Cardiac muscle cell (in vitro differentiated cells and primary cell): ENCODE measurements at regions not wholly inside any gene's neighbourhood (a gene's known extent, or its start where the extent isn't known, plus 50 kb on each side); places are given as distances from the start of the nearest gene placed in this dataset.

Experiments used
- DNase-seq, 2 donors: peaks; one replicate each; pipeline versions ENCODE4 v3.0.0 to v3.0.0-alpha.2; 2010 to 2017; ENCODE audit warnings: low read depth in 1 of 2, low spot score in 1 of 2
- H3K27ac ChIP-seq: fragments of 200-600 bp; sonication (generic); 2 replicates; pipeline ENCODE4 v1.5.1; 2016
- H3K27me3 ChIP-seq: fragments of 200-600 bp; sonication (generic); 2 replicates; pipeline ENCODE4 v1.6.0; 2016; ENCODE audit warnings: control low read depth
- H3K36me3 ChIP-seq: fragments of 200-600 bp; sonication (generic); 2 replicates; pipeline ENCODE4 v1.5.1; 2016; ENCODE audit warnings: control low read depth
- H3K4me1 ChIP-seq: fragments of 200-600 bp; sonication (generic); 2 replicates; pipeline ENCODE4 v1.8.1; 2017; ENCODE audit warnings: low read depth, mild to moderate bottlenecking, mixed run types
- H3K4me3 ChIP-seq: fragments of 200-600 bp; sonication (generic); 2 replicates; pipeline ENCODE4 v1.5.1; 2016; ENCODE audit warnings: mild to moderate bottlenecking
- H3K9me3 ChIP-seq: fragments of 200-600 bp; sonication (generic); 2 replicates; pipeline ENCODE4 v1.5.1; 2017; ENCODE audit warnings: low read depth, mild to moderate bottlenecking, control low read depth
- TF ChIP-seq, protein P1 (sequence below): IDR thresholded peaks from 2 replicates; pipeline ENCODE4 v1.5.1; 2012; ENCODE audit warnings: low read depth, mild to moderate bottlenecking, low read length

DNA sequence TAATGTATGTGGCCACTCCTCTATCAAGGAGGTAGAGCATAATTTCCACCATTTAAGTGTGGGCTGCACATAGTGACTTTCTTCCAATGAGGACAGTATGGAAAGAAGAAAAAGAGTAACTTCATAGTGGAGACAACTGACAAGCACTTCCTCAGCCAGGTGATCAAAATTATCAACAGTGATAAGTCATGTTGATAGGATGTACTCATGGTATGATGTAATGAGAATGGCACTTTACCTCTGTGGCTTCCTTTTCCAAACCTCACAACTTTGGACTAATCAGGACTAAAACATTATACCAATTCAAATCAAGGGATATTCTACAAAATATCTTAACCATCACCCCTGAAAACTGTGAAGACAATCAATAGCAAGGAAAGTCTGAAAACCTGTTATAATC, 302.3 kb upstream of the CITED2 start:
- TF ChIP-seq, protein P1, sequence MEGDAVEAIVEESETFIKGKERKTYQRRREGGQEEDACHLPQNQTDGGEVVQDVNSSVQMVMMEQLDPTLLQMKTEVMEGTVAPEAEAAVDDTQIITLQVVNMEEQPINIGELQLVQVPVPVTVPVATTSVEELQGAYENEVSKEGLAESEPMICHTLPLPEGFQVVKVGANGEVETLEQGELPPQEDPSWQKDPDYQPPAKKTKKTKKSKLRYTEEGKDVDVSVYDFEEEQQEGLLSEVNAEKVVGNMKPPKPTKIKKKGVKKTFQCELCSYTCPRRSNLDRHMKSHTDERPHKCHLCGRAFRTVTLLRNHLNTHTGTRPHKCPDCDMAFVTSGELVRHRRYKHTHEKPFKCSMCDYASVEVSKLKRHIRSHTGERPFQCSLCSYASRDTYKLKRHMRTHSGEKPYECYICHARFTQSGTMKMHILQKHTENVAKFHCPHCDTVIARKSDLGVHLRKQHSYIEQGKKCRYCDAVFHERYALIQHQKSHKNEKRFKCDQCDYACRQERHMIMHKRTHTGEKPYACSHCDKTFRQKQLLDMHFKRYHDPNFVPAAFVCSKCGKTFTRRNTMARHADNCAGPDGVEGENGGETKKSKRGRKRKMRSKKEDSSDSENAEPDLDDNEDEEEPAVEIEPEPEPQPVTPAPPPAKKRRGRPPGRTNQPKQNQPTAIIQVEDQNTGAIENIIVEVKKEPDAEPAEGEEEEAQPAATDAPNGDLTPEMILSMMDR: no peak
- Histone ChIP-seq H3K36me3 (no peaks in the 10 kb centered on the region), H3K9me3 (no peaks in the 10 kb centered on the region), H3K4me1 (peaks cover 23% of the 10 kb centered on the region), H3K27ac (no peak overlapping the region), H3K27me3 (no peaks in the 10 kb centered on the region), H3K4me3 (no peak overlapping the region)
- no peak for DNase-seq

DNA sequence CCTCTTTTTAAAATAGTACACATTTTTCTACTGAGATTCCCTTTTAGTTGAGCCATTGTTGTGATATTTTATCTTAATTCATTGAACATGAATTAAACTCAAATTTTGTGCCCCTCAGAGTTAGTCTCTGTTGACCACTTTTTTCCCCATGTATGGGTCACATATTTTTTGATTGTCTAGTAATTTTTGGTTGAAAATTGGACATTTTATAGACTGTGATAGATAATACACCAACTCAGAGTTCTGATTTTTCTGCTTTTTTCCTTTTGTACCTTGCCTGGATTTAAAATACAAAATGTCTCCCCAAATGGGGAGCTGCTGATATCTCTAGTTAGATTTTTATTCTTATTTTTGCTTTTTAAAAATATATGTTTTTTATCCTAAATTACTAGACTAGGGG, 291.8 kb upstream of the CITED2 start:
- Histone ChIP-seq H3K36me3 (no peaks in the 10 kb centered on the region), H3K27ac (no peak overlapping the region), H3K4me1 (no peaks in the 10 kb centered on the region), H3K4me3 (no peak overlapping the region), H3K9me3 (no peaks in the 10 kb centered on the region), H3K27me3 (no peaks in the 10 kb centered on the region)
- no peak for DNase-seq
- TF ChIP-seq, protein P1: no peak

DNA sequence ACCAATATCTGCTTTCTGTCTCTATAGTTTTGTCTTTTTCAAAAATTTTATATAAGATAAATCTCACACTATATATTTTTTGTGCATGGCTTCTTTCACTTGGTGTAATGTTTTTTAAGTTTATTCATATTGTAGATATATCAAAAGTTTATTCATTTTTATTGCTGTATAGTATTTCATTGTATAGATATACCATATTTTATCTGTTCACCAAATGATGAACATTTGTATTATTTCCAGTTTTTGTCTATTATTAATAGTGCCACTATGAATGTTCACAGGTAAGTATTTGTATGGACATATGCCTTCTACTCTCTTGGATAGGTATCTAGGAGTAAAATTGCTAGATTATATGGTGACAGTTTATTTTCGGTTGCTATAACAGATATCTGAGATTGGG, 289.5 kb upstream of the CITED2 start:
- TF ChIP-seq, protein P1: no peak
- no peak overlapping the region for H3K27ac ChIP-seq

DNA sequence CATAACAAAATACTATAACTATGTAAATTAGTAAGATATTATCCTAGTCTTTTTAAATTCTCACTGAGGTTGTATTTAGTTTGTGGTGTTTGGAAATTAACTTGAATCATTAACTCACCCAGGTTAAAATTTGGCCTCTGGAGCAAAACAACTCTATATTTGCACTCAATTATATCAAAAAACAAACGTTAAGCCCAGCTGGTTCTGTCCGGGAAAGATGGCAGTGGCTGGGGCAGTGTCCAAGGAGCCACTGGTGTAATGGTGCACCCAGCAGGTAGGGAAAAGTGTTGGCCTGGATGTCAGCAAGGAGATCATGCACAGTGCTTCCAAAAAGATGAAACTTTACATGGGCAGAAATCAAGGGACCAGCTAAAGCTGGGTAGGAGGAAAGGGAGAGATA, 285.3 kb upstream of the CITED2 start:
- H3K9me3 ChIP-seq: no peaks in the 10 kb centered on the region

More for the DNA sequence above, 289.5 kb upstream of the CITED2 start:
- no peak overlapping the region for H3K4me3 ChIP-seq
- no peaks in the 10 kb centered on the region for H3K4me1 ChIP-seq
- H3K9me3 ChIP-seq: no peaks in the 10 kb centered on the region
- H3K36me3 ChIP-seq: no peaks in the 10 kb centered on the region
- no peaks in the 10 kb centered on the region for H3K27me3 ChIP-seq
- DNase-seq: no peak

DNA sequence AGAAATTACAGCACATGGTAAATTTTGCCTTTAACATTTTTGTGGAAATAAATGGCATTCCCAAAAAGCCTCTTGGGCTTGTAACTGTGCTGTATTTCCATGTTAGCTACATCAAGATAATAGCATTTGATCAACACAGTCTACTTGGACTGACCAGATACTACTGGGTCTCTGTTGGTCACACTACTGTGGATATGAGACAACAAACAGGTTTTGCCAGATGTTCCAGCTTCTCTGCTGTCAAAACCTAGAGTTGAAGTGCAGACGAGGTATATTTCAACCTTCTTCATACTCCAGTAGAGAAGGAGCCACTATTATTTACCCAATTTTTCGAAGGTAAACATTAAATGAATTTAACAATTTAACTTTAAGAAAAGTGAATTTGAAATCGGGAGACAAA, 284.7 kb upstream of the CITED2 start:
- Histone ChIP-seq H3K9me3 (no peaks in the 10 kb centered on the region), H3K4me3 (no peak overlapping the region), H3K27me3 (no peaks in the 10 kb centered on the region), H3K27ac (no peak overlapping the region), H3K36me3 (no peaks in the 10 kb centered on the region), H3K4me1 (no peaks in the 10 kb centered on the region)
- TF ChIP-seq, protein P1: no peak
- DNase-seq: no peak

More for the DNA sequence above, 285.3 kb upstream of the CITED2 start:
- TF ChIP-seq, protein P1: no peak
- Histone ChIP-seq H3K4me1 (no peaks in the 10 kb centered on the region), H3K36me3 (no peaks in the 10 kb centered on the region), H3K27me3 (no peaks in the 10 kb centered on the region), H3K27ac (no peak overlapping the region), H3K4me3 (no peak overlapping the region)
- no peak for DNase-seq

DNA sequence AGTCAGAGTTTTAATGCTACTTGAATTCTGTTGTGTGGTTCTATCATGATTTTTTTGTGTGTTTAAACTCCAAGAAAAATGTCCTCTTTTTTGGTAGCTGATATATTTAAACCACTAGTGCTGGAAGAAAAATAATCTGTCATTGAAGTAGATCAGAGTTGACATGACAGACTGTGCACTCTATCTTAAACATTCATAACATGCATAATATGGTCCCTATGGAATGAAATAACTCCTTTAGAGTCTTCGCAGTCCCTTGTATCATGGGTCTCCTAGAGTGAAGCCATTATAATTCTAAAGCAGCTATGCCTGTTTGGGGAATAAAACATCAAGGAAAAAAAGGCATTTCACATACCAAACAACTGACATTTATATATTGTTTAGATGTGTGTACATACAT, 282.7 kb upstream of the CITED2 start:
- Histone ChIP-seq H3K4me3 (no peak overlapping the region), H3K36me3 (no peaks in the 10 kb centered on the region), H3K4me1 (peaks cover 7% of the 10 kb centered on the region), H3K27me3 (no peaks in the 10 kb centered on the region), H3K9me3 (no peaks in the 10 kb centered on the region), H3K27ac (no peak overlapping the region)
- no peak for DNase-seq
- TF ChIP-seq, protein P1: no peak
